IPS DF 4.7 (cell line): ENCODE measurements at regions not wholly inside any gene's neighbourhood (a gene's known extent, or its start where the extent isn't known, plus 50 kb on each side); places are given as distances from the start of the nearest gene placed in this dataset.

ENCODE experiments used
- DNase-seq: peaks from one replicate; pipeline ENCODE4 v3.0.0-alpha.2; 2013; ENCODE audit warnings: low spot score; ENCODE audit errors: extremely low read depth

DNA sequence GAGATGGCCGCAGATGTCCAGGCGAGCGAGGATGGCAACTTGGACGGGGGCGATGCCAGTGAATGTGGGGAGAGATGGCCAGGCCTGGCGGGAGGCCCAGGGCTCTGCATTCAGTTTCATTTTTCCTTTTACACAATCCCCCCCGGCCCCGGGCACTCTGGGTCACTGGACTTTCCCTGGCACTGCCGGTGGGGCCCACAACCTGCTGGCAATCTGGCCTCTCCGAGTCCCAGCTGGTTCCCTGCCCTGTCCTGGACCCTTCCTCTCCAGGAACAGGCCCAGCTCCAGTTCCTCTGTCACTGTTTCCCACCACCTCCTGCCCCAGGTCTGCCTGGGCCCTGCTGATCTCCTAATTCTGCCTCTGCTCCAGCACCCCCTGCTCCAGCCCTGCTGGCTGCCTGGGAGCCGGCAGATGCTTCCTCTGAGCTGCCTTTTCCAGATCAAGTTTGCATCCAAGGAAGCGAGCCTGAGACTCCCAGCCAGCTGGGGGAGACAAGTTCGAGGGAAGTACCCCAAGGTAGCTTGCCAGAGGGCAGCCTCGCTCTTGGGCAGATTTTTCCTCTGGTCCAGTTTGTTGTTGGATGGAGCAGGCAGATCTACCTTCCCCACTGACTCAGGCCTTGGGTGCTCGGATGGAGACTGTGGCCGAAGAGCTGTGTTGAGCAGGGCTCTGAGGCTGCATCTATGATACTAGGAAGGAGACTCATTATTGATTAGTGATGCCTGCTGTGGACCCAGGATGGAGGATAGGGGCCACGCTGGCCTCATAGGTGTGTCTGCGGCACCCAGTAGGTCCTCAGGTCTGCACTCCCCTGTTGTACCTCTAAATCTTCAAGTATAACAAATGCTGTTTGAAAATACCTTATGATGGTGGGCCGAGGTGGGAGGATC, 83.2 kb downstream of the CEBPB start:
- DNase-seq = no peak

DNA sequence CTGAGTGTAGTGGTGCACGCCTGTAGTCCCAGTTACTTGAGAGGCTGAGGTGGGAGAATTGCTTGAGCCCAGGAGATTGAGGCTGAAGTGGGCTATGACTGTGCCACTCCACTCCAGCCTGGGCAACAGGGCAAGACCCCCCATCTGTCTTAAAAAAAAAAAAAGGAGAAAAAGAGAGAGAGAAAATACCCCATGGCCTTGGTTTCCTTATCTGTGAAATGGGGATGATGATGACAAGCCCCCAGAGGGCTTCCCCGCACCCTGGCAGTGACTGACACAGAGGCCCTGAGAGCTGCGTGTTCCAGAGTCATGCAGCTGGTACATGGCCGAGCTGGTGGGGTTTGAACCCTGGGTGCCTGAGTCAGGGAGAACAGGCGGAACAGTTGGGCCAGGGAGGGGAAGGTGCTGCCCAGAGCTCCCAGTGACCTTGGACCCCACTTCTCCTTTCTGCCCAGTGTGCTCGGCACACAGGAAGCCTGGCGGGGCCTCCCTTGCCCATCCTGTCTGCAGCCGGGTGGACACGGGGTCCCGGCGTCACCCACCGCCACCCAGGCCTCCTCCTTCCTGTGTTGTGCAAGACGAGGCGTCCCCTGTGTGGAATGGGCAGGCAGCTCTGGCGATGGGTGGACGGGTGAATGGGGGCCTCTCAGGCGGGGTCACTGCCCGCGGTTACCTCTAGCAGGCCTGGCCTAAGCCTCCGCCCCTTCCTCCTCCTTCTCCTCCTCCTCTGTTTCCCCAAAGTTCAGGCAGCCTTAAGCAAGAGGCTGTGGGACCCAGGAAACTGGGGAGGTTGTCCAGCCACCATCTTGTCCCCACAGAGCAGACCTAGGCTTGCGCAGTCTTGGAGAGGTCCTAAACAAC, 84.2 kb downstream of the CEBPB start:
- no peak for DNase-seq

DNA sequence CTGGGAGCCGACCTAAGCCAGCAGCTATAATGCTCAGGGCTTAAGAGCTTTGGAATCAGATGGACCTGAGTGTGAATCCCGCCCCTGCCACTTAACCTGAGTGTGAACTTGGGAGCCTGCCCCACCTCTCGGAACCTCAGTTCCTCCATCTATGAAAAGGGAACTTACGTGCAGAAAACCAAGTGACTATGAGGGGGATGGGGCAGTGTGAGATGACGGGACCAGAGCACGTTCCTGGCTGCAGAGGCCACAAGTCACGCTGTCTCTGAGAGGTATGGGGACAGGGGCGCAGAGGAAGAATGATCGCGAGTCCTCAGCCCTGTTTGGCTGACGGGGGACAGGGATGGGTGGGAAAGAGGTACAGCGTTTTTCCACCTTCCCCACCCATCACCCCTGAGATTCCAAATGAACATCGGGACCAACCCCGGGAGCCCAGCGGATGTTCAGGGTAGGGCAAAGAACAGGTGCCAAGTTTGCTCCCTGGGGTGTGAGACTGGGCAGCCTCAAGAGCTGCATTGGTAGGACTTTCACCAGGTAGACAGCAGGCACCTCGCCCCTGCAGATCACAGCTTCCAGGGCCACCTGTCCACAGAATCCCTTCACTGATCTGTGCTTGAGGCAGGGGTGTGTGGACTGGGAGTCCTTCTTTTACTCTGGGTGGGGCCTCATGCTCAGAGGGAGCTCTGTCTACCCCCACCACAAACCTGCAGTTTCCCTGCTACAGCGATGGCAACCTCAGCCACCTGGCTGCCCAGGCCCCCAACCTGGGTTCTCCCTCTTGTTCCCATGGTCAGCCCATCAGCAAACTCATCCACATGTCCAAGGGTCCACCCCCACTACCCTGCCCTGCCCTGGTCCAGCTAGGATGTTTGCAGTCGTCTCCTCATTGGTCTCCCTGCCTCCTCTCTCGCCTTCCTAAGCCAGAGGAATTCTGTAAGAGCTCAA, 85.8 kb downstream of the CEBPB start:
- no peak for DNase-seq

DNA sequence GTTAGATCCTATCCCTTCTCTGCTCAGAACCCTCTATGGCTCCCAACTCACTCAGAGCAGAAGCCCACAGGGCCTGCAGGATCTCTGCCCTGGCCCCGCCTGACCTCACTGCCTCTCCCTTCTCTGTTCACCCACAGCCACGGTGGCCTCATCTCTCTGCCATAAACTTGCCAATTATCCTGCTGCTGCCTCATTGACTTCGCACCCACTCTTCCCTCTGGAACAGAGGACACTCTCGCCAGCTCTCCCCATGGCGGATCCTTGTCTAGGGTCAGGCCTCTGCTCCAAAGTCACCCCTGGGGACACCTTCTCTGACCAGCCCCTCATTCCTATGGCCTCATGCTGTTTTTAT, 86.4 kb downstream of the CEBPB start:
- no peak for DNase-seq

DNA sequence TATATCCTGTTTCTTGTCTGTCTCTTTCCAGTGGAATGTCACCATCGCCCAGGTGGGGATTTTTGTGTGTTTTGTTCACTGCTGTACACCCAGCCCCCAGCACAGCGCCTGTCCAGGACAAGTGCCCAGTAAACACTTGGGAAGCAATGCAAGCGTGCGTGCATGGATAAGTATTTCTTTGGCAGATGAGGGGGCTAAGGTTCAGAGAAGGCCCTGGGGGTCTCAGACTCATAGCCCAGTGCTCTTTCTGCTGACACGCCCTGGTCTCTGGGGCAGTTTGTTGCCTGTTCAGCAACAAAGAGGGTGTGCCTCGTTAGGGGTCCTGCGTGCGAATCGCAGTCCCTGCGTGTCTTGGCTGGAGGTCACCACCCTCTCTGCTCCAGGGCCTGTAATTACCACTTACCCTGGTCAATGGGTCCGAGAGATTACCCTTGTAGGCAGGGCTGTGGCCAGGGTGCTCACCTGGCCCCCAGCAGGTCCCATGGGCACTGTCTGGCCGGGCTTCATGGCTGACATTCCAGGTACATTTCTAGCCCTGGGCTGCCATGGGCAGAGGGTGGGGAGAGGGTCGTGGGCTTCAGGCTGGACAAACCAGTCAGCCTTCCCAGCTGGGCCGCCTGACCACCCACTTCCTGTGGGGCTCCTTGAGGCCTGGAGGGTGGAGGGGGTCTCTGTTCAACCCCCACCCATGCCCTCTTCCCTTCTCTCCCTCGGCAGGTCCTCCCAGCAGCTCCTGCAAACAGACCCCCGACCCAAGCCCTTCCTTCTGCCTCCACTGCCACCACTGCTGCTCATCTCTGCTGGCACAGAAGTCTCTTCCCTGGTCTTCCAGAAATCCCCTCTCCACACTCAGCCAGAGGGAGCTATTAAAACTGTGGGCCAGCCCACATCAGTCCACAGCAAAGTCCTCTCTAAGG, 87.1 kb downstream of the CEBPB start:
- no peak for DNase-seq

DNA sequence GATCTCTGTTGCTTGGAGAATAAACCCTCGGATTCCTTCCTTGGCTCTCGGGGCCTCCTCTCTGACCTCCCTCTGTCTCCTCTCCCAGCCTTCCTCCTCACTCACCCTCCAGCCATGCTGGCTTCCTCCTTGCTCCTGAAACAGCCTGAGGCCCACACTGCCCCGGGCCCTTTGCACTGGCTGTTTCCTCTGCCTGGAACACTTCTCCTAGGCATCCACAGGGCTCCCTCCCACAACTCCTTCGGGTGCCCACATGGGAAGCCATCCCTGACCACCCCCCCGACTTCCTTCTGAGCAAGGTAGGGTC, 87.7 kb downstream of the CEBPB start:
- DNase-seq = no peak

DNA sequence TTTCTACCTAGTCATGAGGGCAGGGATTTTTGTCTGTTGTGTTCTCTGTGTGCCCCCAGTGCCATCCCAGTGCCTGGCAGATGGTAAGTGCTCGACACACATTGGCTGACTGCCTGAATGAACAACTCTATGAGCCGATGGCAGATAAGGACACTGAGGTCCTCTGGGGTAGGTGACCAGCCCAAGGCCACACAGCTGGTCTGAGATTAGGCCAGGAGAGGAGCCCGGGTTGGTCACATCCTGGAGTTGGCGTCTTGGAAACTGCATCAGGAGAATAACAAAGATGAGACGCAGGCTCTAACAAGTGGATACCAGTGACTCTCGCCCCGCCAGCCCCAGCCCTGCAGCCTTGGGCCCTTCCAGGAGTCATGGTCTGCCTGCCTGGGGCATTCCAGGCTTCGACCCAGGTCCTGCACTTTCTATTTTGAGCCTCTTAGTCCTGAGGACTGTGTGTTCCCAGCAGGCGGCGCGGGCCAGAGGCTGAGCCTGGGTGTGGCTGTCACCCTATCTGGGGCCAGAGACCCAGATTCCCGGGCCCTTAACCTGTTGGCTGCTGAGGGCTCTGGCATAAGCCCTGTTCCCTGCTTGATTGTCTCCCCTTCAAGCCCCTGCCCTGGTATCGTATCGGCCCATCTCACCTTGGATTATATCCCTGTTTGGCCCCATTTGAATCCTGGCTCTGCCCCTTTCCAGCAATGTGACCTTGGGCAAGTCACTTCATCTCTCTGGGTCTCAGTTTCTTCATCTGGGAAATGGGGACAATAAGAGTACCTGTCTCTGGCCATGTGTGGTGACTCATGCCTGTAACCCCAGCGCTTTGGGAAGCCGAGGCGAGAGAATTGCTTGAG, 88.3 kb downstream of the CEBPB start:
- DNase-seq = no peak

DNA sequence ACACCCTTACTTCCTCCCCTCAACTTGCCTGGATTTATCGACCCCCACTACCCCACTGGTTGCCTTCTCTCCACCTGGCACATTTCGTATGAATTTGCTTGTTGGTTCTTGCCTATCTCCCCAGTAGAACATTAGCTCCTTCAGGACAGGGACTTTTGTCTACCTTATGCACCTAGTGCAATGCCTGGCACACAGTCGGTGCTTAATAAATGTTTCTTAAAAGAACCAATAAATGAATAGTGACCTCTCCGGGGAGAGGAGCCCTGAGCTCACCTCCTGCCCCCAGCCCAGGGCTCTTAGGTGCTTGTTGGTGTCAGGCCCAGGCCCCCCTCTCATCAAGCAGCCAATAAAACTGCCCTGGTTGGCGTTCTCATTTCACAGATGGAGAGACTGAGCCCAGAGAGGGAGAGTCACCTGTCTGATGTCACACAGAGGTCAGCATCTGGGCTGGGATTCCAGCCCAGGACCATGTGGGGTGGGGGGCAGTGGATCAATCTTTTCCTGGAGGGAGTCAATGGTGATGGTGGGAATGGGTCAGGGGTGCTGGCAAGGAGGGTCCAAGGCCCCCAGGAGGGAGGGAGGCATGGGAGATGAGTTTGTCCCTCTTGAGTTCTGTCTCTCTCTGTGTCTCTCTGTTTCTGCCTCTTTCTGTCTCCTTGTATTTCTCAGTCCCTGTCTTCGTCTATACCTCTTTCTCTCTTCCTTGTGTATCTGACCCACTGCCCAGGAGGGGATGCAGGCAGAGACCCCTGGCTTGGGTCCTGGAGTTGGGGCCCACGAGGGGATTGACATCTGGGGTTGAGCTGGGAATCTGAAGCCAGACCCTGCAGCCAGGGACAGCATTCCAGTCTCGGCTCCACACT, 89.6 kb downstream of the CEBPB start:
- DNase-seq = no peak

DNA sequence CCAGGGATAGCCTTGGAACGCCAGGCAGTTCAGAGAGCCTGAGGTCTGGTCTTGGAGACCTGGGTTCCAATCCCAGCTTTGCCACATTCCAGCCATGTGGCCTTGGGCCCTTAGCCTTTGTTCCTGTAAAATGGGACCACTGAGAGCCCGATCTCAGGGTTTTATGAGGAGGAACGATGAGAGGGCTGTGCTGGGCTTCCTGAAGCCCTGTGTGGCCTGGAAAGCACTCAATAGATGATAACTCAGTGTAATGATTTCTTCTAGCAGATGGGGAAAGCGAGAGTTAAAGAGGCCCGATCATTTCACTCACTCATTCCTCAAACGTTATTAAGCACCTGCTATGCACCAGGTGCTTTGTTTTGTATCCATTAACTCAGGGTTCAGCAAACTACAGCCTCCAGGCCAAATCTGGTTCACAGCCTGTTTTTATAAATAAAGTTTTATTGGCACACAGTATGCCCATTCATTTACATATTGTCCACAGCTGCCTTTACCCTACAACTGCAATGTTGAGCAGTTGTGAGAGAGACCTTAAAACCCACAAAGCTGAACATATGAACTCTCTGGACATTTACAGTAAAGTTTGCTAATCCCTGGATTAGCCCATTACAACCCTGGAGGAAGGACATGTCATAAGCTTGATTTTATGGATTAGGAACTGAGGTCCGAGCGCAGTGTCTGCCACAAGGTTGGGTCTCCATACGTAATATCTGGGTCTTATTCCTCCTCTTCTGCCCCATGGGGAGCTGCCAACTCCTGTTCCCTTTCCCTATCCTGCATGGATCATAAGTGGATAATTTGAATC, 90.4 kb downstream of the CEBPB start:
- no peak for DNase-seq

DNA sequence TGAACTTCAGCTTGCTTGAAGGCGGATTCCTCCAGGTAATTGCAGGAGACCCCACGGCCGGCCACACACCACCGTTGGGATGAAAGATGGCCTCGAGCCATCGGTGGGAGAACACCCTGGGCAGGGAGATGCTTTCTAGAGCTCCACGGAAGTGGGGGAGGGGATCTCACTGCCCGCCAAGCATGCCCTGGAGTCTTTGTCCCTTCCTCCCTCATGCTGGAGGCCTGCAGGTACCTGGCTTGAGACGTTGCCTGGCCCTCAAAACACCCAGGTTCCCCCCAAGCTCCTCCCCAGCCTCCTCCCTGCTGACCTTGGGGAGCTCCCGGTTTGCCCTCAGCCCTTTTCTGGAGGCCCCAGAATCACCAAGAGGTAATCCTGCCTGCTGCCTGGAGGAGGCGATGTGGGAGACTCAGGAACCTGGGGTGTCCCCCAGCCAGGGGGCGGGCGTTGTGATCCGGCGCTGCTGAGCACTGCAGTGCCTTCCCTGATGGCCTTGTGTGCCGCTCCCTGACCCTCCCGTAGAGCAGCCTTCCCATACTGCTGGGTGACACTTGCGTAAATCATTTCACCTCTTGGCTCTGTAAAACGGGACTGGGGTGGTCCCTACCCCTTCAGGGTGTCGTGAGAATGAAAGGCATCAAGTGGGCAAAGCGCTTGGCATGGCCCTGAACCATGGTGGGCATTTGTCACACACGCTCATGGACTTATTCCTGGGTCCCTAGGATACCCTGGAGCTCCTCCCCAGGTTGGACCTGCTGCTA, 91.4 kb downstream of the CEBPB start:
- no peak for DNase-seq

DNA sequence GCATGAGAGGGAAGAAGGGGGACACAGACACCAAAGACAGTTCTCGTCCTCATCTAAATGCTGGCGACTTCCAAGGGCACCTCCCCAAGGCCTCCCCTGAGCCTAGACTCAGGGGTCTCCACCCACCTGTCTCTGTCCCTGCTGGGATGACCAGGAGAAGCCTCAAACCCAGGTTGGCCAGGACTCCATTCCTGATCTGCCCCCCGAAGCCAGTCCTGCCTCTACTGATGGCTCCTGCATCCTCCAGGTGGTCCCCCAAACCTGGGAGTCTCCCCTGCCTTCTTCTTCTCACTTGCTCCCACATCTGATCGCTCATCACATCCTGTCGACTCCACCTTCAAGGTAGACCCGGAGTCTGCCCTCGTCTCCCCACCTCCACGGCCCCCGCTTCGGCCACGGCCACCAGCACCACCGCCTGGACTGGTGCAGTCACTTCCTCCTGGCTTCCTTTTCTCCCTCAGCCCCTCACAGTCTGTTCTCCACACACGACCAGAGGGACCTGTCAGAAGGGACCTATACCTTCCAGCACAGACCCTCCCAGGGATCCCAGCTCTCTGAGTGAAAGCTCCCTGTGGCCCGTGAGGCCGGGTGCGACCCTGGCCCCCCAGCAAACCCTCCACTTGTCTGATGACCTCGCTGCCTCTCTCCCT, 92.1 kb downstream of the CEBPB start:
- DNase-seq = no peak

DNA sequence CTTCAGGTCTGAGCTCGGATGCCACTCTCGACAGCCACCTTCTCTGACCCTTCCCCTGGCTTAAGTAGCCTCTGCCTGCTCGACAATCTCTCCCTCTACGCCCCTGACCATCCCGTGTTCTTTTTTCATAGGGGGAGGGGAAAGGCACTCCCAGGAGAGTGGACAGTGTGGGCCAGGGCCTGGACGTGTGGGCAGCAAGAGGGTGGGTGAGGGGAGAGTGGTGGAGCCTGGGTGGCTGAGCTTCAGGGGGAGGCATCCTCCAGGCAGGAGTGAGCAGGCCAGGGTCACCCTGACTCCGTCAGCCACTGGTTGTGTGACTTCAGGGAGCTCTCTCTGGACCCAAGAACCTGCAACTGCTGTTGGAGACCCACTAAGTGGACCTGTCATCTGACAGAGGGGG, 92.7 kb downstream of the CEBPB start:
- DNase-seq = no peak

DNA sequence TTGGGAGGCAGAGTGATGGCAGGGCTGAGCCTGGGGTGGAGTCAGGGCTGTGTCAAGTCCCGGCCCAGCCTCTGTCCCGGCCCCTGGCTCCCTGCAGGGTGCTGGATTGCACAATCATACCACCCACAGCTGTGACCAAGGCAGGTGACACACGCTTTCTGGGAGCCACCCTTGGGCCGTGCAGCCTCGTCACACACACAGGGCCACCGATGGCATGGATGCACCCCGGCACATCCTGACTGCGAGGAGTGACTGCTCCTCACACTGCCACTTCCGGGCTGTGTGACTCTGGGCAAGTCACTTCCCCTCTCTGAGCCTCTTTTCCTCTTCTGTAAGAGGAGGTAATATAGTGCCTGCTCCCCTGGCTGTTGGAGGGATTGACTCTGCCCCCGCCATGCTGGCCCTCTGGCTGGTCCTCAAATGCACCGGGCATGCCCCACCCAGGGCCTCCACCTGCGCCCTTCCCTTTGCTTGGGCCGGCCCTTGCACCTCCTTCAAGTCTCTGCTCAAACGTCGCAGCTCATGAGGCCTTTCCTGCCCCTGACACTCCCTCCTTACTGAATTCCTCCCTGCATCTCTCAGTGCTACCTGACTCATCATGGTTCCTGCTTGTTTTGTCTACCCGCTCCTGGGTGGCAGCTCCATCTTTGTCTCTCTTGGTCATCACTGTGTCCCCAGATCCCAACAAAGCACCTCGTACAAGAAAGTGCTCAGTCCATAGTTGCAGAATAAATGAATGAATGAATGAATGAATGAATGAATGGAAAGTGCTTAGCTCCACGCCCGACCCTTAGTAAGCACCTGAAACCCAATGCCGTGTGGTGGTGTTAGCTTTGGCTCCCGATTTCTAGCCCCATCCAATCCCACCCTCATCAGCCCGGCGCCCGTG, 93.5 kb downstream of the CEBPB start:
- no peak for DNase-seq

DNA sequence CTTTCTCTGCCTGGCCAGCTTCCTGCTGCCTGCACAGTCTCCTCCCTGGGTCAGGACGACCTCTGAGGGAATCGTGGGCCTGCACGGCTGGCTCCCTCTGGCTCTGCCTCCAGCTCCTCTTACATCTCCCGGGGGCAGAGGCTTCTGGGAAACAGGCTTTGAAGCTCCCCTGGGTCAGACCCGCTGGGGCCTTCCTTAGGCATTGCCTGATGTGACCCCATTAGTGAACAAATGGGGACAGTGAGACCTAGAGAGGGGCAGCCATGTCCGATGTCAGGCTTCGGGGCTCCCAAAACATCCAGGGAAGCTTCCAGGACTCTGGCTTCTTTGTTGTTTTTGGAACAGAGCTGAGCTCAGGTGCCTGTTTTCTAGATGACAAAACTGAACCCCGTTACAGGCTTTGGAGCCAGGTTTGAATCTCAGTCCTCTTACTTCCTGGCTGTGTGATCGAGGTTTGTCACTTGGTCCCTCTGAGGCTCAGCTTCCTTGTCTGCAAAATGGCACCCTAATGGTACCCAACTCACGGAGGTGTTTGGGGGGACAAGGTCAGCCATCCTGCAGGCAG, 94.3 kb downstream of the CEBPB start:
- DNase-seq = no peak
